ENCODE measurements at regions not wholly inside any gene's neighbourhood (a gene's known extent, or its start where the extent isn't known, plus 50 kb on each side); places are given as distances from the start of the nearest gene placed in this dataset.

GRCh38 chr5:111563031-111563822 lies 50.9 kb upstream of the STARD4 start:
- DNase-seq (ENCODE audit: low spot score in 2 of 2): no peak
- Mint-ChIP-seq H3K4me3 (no peak overlapping the region), H3K9me3 (peaks cover 6% of the 10 kb centered on the region), H3K4me1 (no peaks in the 10 kb centered on the region), H3K27ac (no peak overlapping the region), H3K36me3 (no peaks in the 10 kb centered on the region)
- no peak for ATAC-seq

DNA sequence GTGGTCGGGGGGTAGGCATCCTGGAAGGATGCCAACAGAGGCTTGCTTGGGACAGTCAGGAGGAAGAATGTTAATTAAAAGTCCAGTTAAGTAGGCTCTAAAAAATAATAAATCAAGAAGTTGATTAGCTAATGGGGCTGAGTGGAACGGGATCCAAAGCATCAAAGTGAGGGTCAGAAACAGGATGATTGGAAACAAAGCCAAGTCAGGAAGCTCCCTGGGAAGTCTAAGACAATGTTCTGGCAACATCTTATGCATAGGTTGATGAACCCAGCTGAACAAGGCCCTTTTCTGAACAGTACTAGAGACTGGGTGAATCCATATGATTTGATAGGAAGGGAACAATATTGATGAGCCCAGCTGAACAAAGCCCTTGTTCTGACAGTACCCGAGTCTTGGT lies 50.2 kb upstream of the STARD4 start:
- H3K4me3 Mint-ChIP-seq: no peak overlapping the region
- H3K27ac Mint-ChIP-seq: no peak overlapping the region
- H3K36me3 Mint-ChIP-seq: no peaks in the 10 kb centered on the region
- DNase-seq (ENCODE audit: low spot score in 2 of 2) (no peak), ATAC-seq (no peak)
- peaks cover 6% of the 10 kb centered on the region for H3K9me3 Mint-ChIP-seq
- H3K4me1 Mint-ChIP-seq: no peaks in the 10 kb centered on the region

Data from stimulated activated effector memory CD8-positive, alpha-beta T cell treated with anti-CD3 and anti-CD28 coated beads, Interleukin-12 subunit alpha, Interleukin-12 subunit beta, amount 100 ng/mL, for 72 hours (primary cell).